ENCODE measurements at regions not wholly inside any gene's neighbourhood (a gene's known extent, or its start where the extent isn't known, plus 50 kb on each side); places are given as distances from the start of the nearest gene placed in this dataset.

GRCh38 chr3:152076148-152076547 lies 192.6 kb upstream of the MBNL1 start:
- no peaks in the 10 kb centered on the region for H3K79me2 ChIP-seq (ENCODE audit: insufficient read depth, low read length)
- no CpG with 5 or more reads among the region's 2 CpGs for WGBS (ENCODE audit: insufficient coverage)
- H3K4me3 Mint-ChIP-seq: no peak overlapping the region
- H3K4me1 ChIP-seq (ENCODE audit: control insufficient read depth in 1 of 2, insufficient read depth in 2 of 2, low read length in 2 of 2): peaks cover under 1% of the 10 kb centered on the region in 2 donors
- H3K36me3 ChIP-seq (replicated peaks in 1 of 2; ENCODE audit: control insufficient read depth in 1 of 2, insufficient read depth in 2 of 2, low read length in 2 of 2): no peaks in the 10 kb centered on the region
- intact Hi-C loops (cut with micrococcal nuclease): loop anchor here in 1 of 2 donors (10.0 kb wide), 1 partner anchor 369 kb away; no protein-coding TSS in a partner anchor
- H3K27ac Mint-ChIP-seq: no peak overlapping the region
- TF ChIP-seq CTCF (IDR thresholded peaks at IDR 0.05): no peak
- H3K36me3 Mint-ChIP-seq: peaks cover 0 to 2% of the 10 kb centered on the region in 2 donors
- peaks cover 1% of the 10 kb centered on the region for H3K4me1 Mint-ChIP-seq
- peaks cover 8 to 9% of the 10 kb centered on the region in 2 donors for H3K9me3 ChIP-seq (replicated peaks in 1 of 2; ENCODE audit: control insufficient read depth in 1 of 2, insufficient read depth in 1 of 2, low read length in 2 of 2)
- H3K9me3 Mint-ChIP-seq: peaks cover 2 to 17% (median 12%) of the 10 kb centered on the region in 7 donors
- H4K20me1 ChIP-seq (ENCODE audit: insufficient read depth, low read length): no peaks in the 10 kb centered on the region
- no peak overlapping the region for H3K9ac ChIP-seq (ENCODE audit: insufficient read depth, low read length, poor library complexity, severe bottlenecking)
- DNase-seq: no peak
- no peak overlapping the region for H2AFZ ChIP-seq (ENCODE audit: insufficient read depth, low read depth, low read length, poor library complexity, severe bottlenecking)
- no peak overlapping the region for H3K27ac ChIP-seq (ENCODE audit: low read depth in 1 of 2, low read length in 2 of 2)
- no peak overlapping the region for H3K4me3 ChIP-seq (replicated peaks in 1 of 3; ENCODE audit: low read depth in 2 of 3, low read length in 3 of 3)
- H3K27me3 Mint-ChIP-seq (ENCODE audit: low read depth in 3 of 3): no peaks in the 10 kb centered on the region
- H3K4me2 ChIP-seq (replicated peaks; ENCODE audit: extremely low read depth, low read length, poor library complexity, severe bottlenecking): no peak overlapping the region
- H3K27me3 ChIP-seq (ENCODE audit: control insufficient read depth in 2 of 2, insufficient read depth in 2 of 2, low read length in 2 of 2): no peaks in the 10 kb centered on the region

- no peaks in the 10 kb centered on the region for H3K79me2 ChIP-seq (ENCODE audit: insufficient read depth, low read length)
- TF ChIP-seq CTCF (IDR thresholded peaks at IDR 0.05): no peak
- H3K27ac ChIP-seq (ENCODE audit: low read depth in 1 of 2, low read length in 2 of 2): no peak overlapping the region
- H4K20me1 ChIP-seq (ENCODE audit: insufficient read depth, low read length): no peaks in the 10 kb centered on the region
- H3K9ac ChIP-seq (ENCODE audit: insufficient read depth, low read length, poor library complexity, severe bottlenecking): no peak overlapping the region
- no peaks in the 10 kb centered on the region for H3K36me3 ChIP-seq (replicated peaks in 1 of 2; ENCODE audit: control insufficient read depth in 1 of 2, insufficient read depth in 2 of 2, low read length in 2 of 2)
- peaks cover 2 to 17% (median 12%) of the 10 kb centered on the region in 7 donors for H3K9me3 Mint-ChIP-seq
- peaks cover 7% of the 10 kb centered on the region in 2 donors for H3K4me1 ChIP-seq (ENCODE audit: control insufficient read depth in 1 of 2, insufficient read depth in 2 of 2, low read length in 2 of 2)
- H3K4me3 Mint-ChIP-seq: no peak overlapping the region
- no peaks in the 10 kb centered on the region for H3K27me3 Mint-ChIP-seq (ENCODE audit: low read depth in 3 of 3)
- peaks cover 8 to 9% of the 10 kb centered on the region in 2 donors for H3K9me3 ChIP-seq (replicated peaks in 1 of 2; ENCODE audit: control insufficient read depth in 1 of 2, insufficient read depth in 1 of 2, low read length in 2 of 2)
- H3K27me3 ChIP-seq (ENCODE audit: control insufficient read depth in 2 of 2, insufficient read depth in 2 of 2, low read length in 2 of 2): no peaks in the 10 kb centered on the region
- no peak overlapping the region for H3K4me2 ChIP-seq (replicated peaks; ENCODE audit: extremely low read depth, low read length, poor library complexity, severe bottlenecking)
- no peak overlapping the region for H3K27ac Mint-ChIP-seq
- H2AFZ ChIP-seq (ENCODE audit: insufficient read depth, low read depth, low read length, poor library complexity, severe bottlenecking): no peak overlapping the region
- peaks cover 10% of the 10 kb centered on the region for H3K4me1 Mint-ChIP-seq
- intact Hi-C loops (cut with micrococcal nuclease): loop anchor here in 1 of 2 donors (10.0 kb wide), 1 partner anchor 365 kb away; no protein-coding TSS in a partner anchor
- DNase-seq: no peak
- peaks cover 0 to 2% of the 10 kb centered on the region in 2 donors for H3K36me3 Mint-ChIP-seq
- WGBS (ENCODE audit: insufficient coverage): 100% methylated on average over 2 of the region's 2 CpGs
- no peak overlapping the region for H3K4me3 ChIP-seq (replicated peaks in 1 of 3; ENCODE audit: low read depth in 2 of 3, low read length in 3 of 3)
Observed at GRCh38 chr3:152079980-152080379, 188.7 kb upstream of the MBNL1 start.

Data from CD14-positive monocyte (primary cell).